ENCODE measurements at regions not wholly inside any gene's neighbourhood (a gene's known extent, or its start where the extent isn't known, plus 50 kb on each side); places are given as distances from the start of the nearest gene placed in this dataset.

- no peak for ATAC-seq
- TF ChIP-seq OSR1 (CRISPR knock-in tag; IDR thresholded peaks at IDR 0.05) (no peak), TOX (CRISPR knock-in tag; IDR thresholded peaks at IDR 0.05; ENCODE audit: borderline replicate concordance) (no peak), ARNTL (CRISPR knock-in tag; IDR thresholded peaks at IDR 0.05; ENCODE audit: borderline replicate concordance, low read depth) (no peak), PPARA (CRISPR knock-in tag; IDR thresholded peaks at IDR 0.05; ENCODE audit: borderline replicate concordance) (no peak), ZNF70 (CRISPR knock-in tag; IDR thresholded peaks at IDR 0.05) (no peak), ZNF565 (CRISPR knock-in tag; conservative IDR thresholded peaks at IDR 0.05; ENCODE audit: low read depth) (no peak), ZFP3 (CRISPR knock-in tag; IDR thresholded peaks at IDR 0.05) (no peak), BACH2 (CRISPR knock-in tag; IDR thresholded peaks at IDR 0.05; ENCODE audit: borderline replicate concordance) (no peak), RARB (CRISPR knock-in tag; IDR thresholded peaks at IDR 0.05) (no peak), GLIS3 (CRISPR knock-in tag; IDR thresholded peaks at IDR 0.05) (no peak), ISL1 (CRISPR knock-in tag; IDR thresholded peaks at IDR 0.05) (no peak), SNAI2 (CRISPR knock-in tag; IDR thresholded peaks at IDR 0.05) (no peak), ZNF8 (CRISPR knock-in tag; IDR thresholded peaks at IDR 0.05) (no peak), CREB5 (CRISPR knock-in tag; IDR thresholded peaks at IDR 0.05; ENCODE audit: low read depth) (no peak), CSDC2 (CRISPR knock-in tag; IDR thresholded peaks at IDR 0.05) (no peak)
Measured at GRCh38 chr1:191176131-191176530, 698.5 kb upstream of the BRINP3 start.

- no peak for ATAC-seq
- TF ChIP-seq BACH2 (CRISPR knock-in tag; IDR thresholded peaks at IDR 0.05; ENCODE audit: borderline replicate concordance) = no peak
- TF ChIP-seq ARNTL (CRISPR knock-in tag; IDR thresholded peaks at IDR 0.05; ENCODE audit: borderline replicate concordance, low read depth) = no peak
- TF ChIP-seq ISL1 (CRISPR knock-in tag; IDR thresholded peaks at IDR 0.05) = no peak
- no peak for TF ChIP-seq ZNF8 (CRISPR knock-in tag; IDR thresholded peaks at IDR 0.05)
- no peak for TF ChIP-seq CSDC2 (CRISPR knock-in tag; IDR thresholded peaks at IDR 0.05)
- no peak for TF ChIP-seq PPARA (CRISPR knock-in tag; IDR thresholded peaks at IDR 0.05; ENCODE audit: borderline replicate concordance)
- no peak for TF ChIP-seq RARB (CRISPR knock-in tag; IDR thresholded peaks at IDR 0.05)
- TF ChIP-seq OSR1 (CRISPR knock-in tag; IDR thresholded peaks at IDR 0.05) = no peak
- no peak for TF ChIP-seq GLIS3 (CRISPR knock-in tag; IDR thresholded peaks at IDR 0.05)
Measured at GRCh38 chr1:191206513-191207207, 729.0 kb upstream of the BRINP3 start.

GRCh38 chr1:191222206-191222605 is 744.5 kb upstream of the BRINP3 start:
- no peak for ATAC-seq
- no peak for TF ChIP-seq TCF4 (CRISPR knock-in tag; IDR thresholded peaks at IDR 0.05; ENCODE audit: borderline replicate concordance)
- no peak for TF ChIP-seq TOX (CRISPR knock-in tag; IDR thresholded peaks at IDR 0.05; ENCODE audit: borderline replicate concordance)
- no peak for TF ChIP-seq GLIS3 (CRISPR knock-in tag; IDR thresholded peaks at IDR 0.05)
- no peak for TF ChIP-seq PPARA (CRISPR knock-in tag; IDR thresholded peaks at IDR 0.05; ENCODE audit: borderline replicate concordance)
- no peak for TF ChIP-seq ESRRG (CRISPR knock-in tag; IDR thresholded peaks at IDR 0.05)
- no peak for TF ChIP-seq BACH2 (CRISPR knock-in tag; IDR thresholded peaks at IDR 0.05; ENCODE audit: borderline replicate concordance)
- TF ChIP-seq SNAI2 (CRISPR knock-in tag; IDR thresholded peaks at IDR 0.05) = no peak
- no peak for TF ChIP-seq PATZ1 (CRISPR knock-in tag; IDR thresholded peaks at IDR 0.05; ENCODE audit: borderline replicate concordance)
- no peak for TF ChIP-seq ISL1 (CRISPR knock-in tag; IDR thresholded peaks at IDR 0.05)
- no peak for TF ChIP-seq ZNF70 (CRISPR knock-in tag; IDR thresholded peaks at IDR 0.05)
- no peak for TF ChIP-seq ZNF8 (CRISPR knock-in tag; IDR thresholded peaks at IDR 0.05)
- no peak for TF ChIP-seq OSR1 (CRISPR knock-in tag; IDR thresholded peaks at IDR 0.05)
- no peak for TF ChIP-seq CSRNP3 (CRISPR knock-in tag; IDR thresholded peaks at IDR 0.05)
- no peak for TF ChIP-seq ZC3H10 (CRISPR knock-in tag; IDR thresholded peaks at IDR 0.05)
- no peak for TF ChIP-seq ZNF565 (CRISPR knock-in tag; conservative IDR thresholded peaks at IDR 0.05; ENCODE audit: low read depth)
- TF ChIP-seq RARB (CRISPR knock-in tag; IDR thresholded peaks at IDR 0.05) = no peak
- TF ChIP-seq ZFP30 (CRISPR knock-in tag; IDR thresholded peaks at IDR 0.05) = no peak

GRCh38 chr1:191240925-191241324 is 763.3 kb upstream of the BRINP3 start:
- ATAC-seq = peak; percentile 49; the same call in 1 of the 3 replicates
- TF ChIP-seq BACH2 (CRISPR knock-in tag; IDR thresholded peaks at IDR 0.05; ENCODE audit: borderline replicate concordance) (no peak), SNAI2 (CRISPR knock-in tag; IDR thresholded peaks at IDR 0.05) (no peak), ZNF565 (CRISPR knock-in tag; conservative IDR thresholded peaks at IDR 0.05; ENCODE audit: low read depth) (no peak), TSHZ2 (CRISPR knock-in tag; IDR thresholded peaks at IDR 0.05) (no peak), CREB5 (CRISPR knock-in tag; IDR thresholded peaks at IDR 0.05; ENCODE audit: low read depth) (no peak)

Measured in SK-N-SH treated with all-trans-retinoic acid at 6 μM for 48 hours (cell line).